Glutamatergic neuron (in vitro differentiated cells): ENCODE measurements at regions not wholly inside any gene's neighbourhood (a gene's known extent, or its start where the extent isn't known, plus 50 kb on each side); places are given as distances from the start of the nearest gene placed in this dataset.

Experiments
- DNase-seq: peaks from one replicate; pipeline ENCODE4 v3.0.0; 2022
- H3K27ac Mint-ChIP-seq: one replicate; pipeline ENCODE4 v1.8.0; 2020; ENCODE audit warnings: mild to moderate bottlenecking, mixed read lengths, inconsistent platforms; ENCODE audit not compliant: unreplicated experiment
- H3K27me3 Mint-ChIP-seq: one replicate; pipeline ENCODE4 v1.8.0; 2020; ENCODE audit warnings: mild to moderate bottlenecking, moderate library complexity, mixed read lengths, inconsistent platforms; ENCODE audit not compliant: unreplicated experiment
- H3K36me3 Mint-ChIP-seq: one replicate; pipeline ENCODE4 v1.8.0; 2020; ENCODE audit warnings: mild to moderate bottlenecking, mixed read lengths, inconsistent platforms; ENCODE audit not compliant: unreplicated experiment
- H3K4me1 Mint-ChIP-seq: one replicate; pipeline ENCODE4 v1.8.0; 2020; ENCODE audit warnings: mild to moderate bottlenecking, low read depth, mixed read lengths, inconsistent platforms; ENCODE audit not compliant: unreplicated experiment
- H3K4me3 Mint-ChIP-seq: one replicate; pipeline ENCODE4 v1.8.0; 2020; ENCODE audit warnings: mild to moderate bottlenecking, mixed read lengths, inconsistent platforms; ENCODE audit not compliant: unreplicated experiment
- H3K9me3 Mint-ChIP-seq: one replicate; pipeline ENCODE4 v1.8.0; 2020; ENCODE audit warnings: mild to moderate bottlenecking, moderate library complexity, mixed read lengths, inconsistent platforms; ENCODE audit not compliant: unreplicated experiment
- TF ChIP-seq, protein P1 (sequence below): fragments of 200-600 bp; sonication (generic); IDR thresholded peaks from one replicate; pipeline ENCODE4 v1.5.0; 2021; ENCODE audit not compliant: partially characterized antibody, unreplicated experiment

GRCh38 chr15:57785959-57786358 is 79.4 kb downstream of the POLR2M start:
- H3K4me3 Mint-ChIP-seq, result no peak overlapping the region
- no peak for DNase-seq
- no peaks in the 10 kb centered on the region for H3K36me3 Mint-ChIP-seq
- no peaks in the 10 kb centered on the region for H3K4me1 Mint-ChIP-seq
- no peaks in the 10 kb centered on the region for H3K27me3 Mint-ChIP-seq
- TF ChIP-seq, protein P1, sequence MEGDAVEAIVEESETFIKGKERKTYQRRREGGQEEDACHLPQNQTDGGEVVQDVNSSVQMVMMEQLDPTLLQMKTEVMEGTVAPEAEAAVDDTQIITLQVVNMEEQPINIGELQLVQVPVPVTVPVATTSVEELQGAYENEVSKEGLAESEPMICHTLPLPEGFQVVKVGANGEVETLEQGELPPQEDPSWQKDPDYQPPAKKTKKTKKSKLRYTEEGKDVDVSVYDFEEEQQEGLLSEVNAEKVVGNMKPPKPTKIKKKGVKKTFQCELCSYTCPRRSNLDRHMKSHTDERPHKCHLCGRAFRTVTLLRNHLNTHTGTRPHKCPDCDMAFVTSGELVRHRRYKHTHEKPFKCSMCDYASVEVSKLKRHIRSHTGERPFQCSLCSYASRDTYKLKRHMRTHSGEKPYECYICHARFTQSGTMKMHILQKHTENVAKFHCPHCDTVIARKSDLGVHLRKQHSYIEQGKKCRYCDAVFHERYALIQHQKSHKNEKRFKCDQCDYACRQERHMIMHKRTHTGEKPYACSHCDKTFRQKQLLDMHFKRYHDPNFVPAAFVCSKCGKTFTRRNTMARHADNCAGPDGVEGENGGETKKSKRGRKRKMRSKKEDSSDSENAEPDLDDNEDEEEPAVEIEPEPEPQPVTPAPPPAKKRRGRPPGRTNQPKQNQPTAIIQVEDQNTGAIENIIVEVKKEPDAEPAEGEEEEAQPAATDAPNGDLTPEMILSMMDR, result no peak
- peaks cover 2% of the 10 kb centered on the region for H3K9me3 Mint-ChIP-seq
- no peak overlapping the region for H3K27ac Mint-ChIP-seq

DNA sequence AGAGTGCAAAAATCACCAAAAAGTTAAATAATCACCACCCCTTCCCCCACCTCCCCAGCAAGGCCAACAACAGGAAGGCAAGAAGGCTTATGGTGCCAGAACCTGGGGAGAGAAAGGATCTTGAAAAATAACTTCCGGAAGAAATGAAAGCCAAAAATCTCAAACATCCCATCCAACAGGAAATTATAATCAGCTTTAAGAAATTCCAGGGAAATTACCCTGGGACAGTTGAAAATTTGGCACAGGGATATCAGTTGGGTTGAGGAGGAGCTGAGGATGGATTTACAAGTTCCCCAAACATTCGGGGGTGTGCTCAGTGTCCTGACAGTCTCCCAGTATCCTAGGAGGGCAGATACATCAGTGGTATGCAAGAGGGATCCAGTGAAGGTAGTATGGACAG is 82.7 kb downstream of the POLR2M start:
- peaks cover 2% of the 10 kb centered on the region for H3K9me3 Mint-ChIP-seq
- peaks cover 3% of the 10 kb centered on the region for H3K27me3 Mint-ChIP-seq
- no peaks in the 10 kb centered on the region for H3K36me3 Mint-ChIP-seq
- DNase-seq, result no peak
- H3K27ac Mint-ChIP-seq, result no peak overlapping the region
- H3K4me1 Mint-ChIP-seq, result peaks cover 7% of the 10 kb centered on the region
- TF ChIP-seq, protein P1, result no peak
- no peak overlapping the region for H3K4me3 Mint-ChIP-seq

DNA sequence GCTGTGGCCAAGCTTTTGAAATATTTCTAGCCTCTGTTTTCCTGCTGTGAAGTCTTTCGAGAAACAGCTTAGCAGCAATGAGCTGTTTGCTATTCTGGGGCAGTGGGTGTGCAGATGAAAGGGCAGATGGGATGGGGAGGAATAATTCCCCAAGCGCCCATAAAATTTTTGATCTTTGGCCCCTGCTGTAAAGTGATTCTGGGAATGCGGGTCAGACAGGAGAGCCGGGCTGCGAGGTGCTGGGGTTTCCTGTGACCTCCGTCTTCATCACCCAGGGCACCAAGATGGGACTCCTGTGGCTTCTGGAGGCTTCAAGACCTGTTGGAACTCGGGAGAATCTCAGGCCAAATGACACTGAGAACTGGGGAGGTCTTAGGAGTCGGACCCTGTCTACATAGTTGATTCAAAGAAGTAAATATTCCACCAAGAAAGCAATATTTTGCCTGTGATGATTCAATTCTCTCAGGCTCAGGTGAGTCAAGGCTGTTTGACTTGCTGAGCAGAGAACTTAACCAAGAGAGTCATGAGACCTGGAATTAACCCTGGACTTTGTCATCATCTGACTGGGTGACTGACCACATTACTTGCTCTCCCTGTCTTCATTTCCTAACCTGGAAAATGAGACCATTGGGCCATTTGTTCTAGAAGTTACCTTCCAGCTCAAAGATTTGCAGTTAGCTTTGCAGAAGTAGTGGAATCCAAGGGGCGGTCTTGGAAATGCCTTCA is 86.4 kb downstream of the POLR2M start:
- H3K9me3 Mint-ChIP-seq, result peaks cover 2% of the 10 kb centered on the region
- H3K27me3 Mint-ChIP-seq, result peaks cover 3% of the 10 kb centered on the region
- no peak for DNase-seq
- TF ChIP-seq, protein P1, result no peak
- no peak overlapping the region for H3K4me3 Mint-ChIP-seq
- peaks cover 7% of the 10 kb centered on the region for H3K4me1 Mint-ChIP-seq
- no peak overlapping the region for H3K27ac Mint-ChIP-seq
- H3K36me3 Mint-ChIP-seq, result no peaks in the 10 kb centered on the region

DNA sequence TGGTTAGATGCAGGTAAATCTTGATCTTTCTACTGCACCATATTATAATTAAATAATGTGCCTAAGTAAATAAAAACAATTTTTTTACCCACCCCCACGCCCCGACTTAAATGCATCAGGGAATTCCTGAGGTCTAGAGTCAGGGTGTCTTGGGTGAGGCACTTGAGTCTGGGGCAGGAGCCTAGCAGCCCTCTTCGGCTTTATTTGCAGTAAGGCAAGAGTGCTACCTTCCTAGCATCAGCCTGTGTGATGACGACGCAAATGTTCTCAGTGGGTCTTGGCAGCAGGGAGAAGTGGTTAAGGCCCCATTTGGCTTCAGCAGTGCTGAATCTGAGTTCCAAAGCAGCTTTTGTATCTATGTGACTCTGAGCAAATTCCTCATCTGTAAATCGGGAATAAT is 88.7 kb downstream of the POLR2M start:
- Mint-ChIP-seq H3K36me3 (no peaks in the 10 kb centered on the region), H3K27ac (no peak overlapping the region), H3K27me3 (peaks cover 3% of the 10 kb centered on the region), H3K4me1 (peaks cover 7% of the 10 kb centered on the region), H3K4me3 (no peak overlapping the region), H3K9me3 (no peaks in the 10 kb centered on the region)
- TF ChIP-seq, protein P1, result no peak
- no peak for DNase-seq

DNA sequence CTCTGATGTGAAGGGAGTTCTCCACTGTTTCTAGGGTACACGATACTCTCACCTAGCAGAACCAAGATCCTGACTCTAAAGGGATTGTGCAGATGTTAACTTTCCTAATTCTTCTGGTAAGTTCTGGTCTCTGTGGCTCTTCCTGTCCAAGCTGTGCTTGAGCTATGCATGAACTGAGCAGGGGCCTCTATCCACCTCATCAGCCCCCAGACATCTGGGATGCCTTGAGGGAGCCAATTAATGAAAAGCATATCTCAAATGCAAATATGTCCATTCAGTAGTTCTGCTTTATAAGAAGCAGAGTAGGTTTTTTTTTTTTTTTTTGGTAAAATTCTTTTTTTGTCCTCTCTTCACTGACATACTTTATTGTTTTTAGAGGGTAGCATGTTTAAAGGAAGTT is 89.6 kb downstream of the POLR2M start:
- H3K4me3 Mint-ChIP-seq, result no peak overlapping the region
- TF ChIP-seq, protein P1, result no peak
- H3K27me3 Mint-ChIP-seq, result peaks cover 3% of the 10 kb centered on the region
- no peak for DNase-seq
- H3K36me3 Mint-ChIP-seq, result no peaks in the 10 kb centered on the region
- no peaks in the 10 kb centered on the region for H3K9me3 Mint-ChIP-seq
- H3K4me1 Mint-ChIP-seq, result peaks cover 7% of the 10 kb centered on the region
- no peak overlapping the region for H3K27ac Mint-ChIP-seq
